ENCODE measurements at regions not wholly inside any gene's neighbourhood (a gene's known extent, or its start where the extent isn't known, plus 50 kb on each side); places are given as distances from the start of the nearest gene placed in this dataset.

DNA sequence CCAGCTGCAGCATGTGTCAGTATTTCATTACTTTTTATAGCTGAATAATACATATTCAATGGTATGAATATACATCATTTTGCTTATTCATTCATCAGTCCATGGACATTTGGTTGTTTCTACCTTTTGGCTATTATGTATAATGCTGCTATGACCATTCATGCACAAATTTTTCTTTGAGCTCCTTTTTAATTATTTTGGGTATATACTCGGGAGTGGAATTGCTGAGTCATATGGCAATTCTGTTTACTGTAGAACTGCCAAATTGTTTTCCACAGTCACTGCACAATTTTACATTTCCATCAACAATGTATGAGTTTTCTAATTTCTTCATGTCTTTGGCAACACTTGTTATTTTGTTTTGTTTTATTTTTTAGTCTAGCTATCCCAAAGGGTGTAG lies 405.9 kb upstream of the PITX2 start:
- no peak overlapping the region for H3K27ac ChIP-seq (ENCODE audit: low read length)

GRCh38 chr4:111031001-111031579 lies 408.2 kb upstream of the PITX2 start:
- Histone ChIP-seq H3K27me3 (ENCODE audit: insufficient read depth, low read depth, low read length) (no peaks in the 10 kb centered on the region), H3K9me2 (ENCODE audit: insufficient read depth, low read length) (no peaks in the 10 kb centered on the region), H3K4me2 (ENCODE audit: low read length) (no peak overlapping the region), H3K4me3 (ENCODE audit: low read length) (no peak overlapping the region), H4K20me1 (ENCODE audit: insufficient read depth) (no peaks in the 10 kb centered on the region), H3K9me3 (ENCODE audit: low read length) (no peaks in the 10 kb centered on the region), H3K27ac (ENCODE audit: low read length) (no peak overlapping the region), H3K36me3 (ENCODE audit: insufficient read depth, low read length) (no peaks in the 10 kb centered on the region), H3K9ac (ENCODE audit: low read length) (no peak overlapping the region), H3K79me2 (replicated peaks; ENCODE audit: insufficient read depth, low read length) (no peaks in the 10 kb centered on the region), H3F3A (ENCODE audit: insufficient read depth, low read length, poor library complexity, severe bottlenecking) (no peaks in the 10 kb centered on the region), H2AFZ (ENCODE audit: low read depth, low read length) (no peak overlapping the region)
- no peak for TF ChIP-seq TAF1 (IDR thresholded peaks at IDR 0.05; ENCODE audit: low read depth)
- no peak for TF ChIP-seq EZH2 (IDR thresholded peaks at IDR 0.05; ENCODE audit: borderline replicate concordance, insufficient read depth, low read length, poor library complexity, severe bottlenecking)

More for the DNA sequence above, 405.9 kb upstream of the PITX2 start:
- Histone ChIP-seq H2AFZ (ENCODE audit: low read depth, low read length) (no peak overlapping the region), H4K20me1 (ENCODE audit: insufficient read depth) (no peaks in the 10 kb centered on the region), H3F3A (ENCODE audit: insufficient read depth, low read length, poor library complexity, severe bottlenecking) (no peaks in the 10 kb centered on the region), H3K9ac (ENCODE audit: low read length) (no peak overlapping the region), H3K9me2 (ENCODE audit: insufficient read depth, low read length) (no peaks in the 10 kb centered on the region), H3K4me3 (ENCODE audit: low read length) (no peak overlapping the region), H3K27me3 (ENCODE audit: insufficient read depth, low read depth, low read length) (no peaks in the 10 kb centered on the region), H3K9me3 (ENCODE audit: low read length) (no peaks in the 10 kb centered on the region), H3K79me2 (replicated peaks; ENCODE audit: insufficient read depth, low read length) (no peaks in the 10 kb centered on the region), H3K4me2 (ENCODE audit: low read length) (no peak overlapping the region), H3K36me3 (ENCODE audit: insufficient read depth, low read length) (no peaks in the 10 kb centered on the region)
- TF ChIP-seq TAF1 (IDR thresholded peaks at IDR 0.05; ENCODE audit: low read depth) (no peak), REST (IDR thresholded peaks at IDR 0.05; ENCODE audit: borderline replicate concordance) (no peak), POLR2AphosphoS5 (IDR thresholded peaks at IDR 0.05) (no peak), CTCF (IDR thresholded peaks at IDR 0.05; ENCODE audit: poor library complexity, severe bottlenecking) (no peak), EZH2 (IDR thresholded peaks at IDR 0.05; ENCODE audit: borderline replicate concordance, insufficient read depth, low read length, poor library complexity, severe bottlenecking) (no peak), MXI1 (conservative IDR thresholded peaks at IDR 0.05; ENCODE audit: poor library complexity, severe bottlenecking) (no peak), SMC3 (conservative IDR thresholded peaks at IDR 0.05; ENCODE audit: poor library complexity) (no peak), RAD21 (conservative IDR thresholded peaks at IDR 0.05) (no peak), EP300 (conservative IDR thresholded peaks at IDR 0.05; ENCODE audit: poor library complexity, severe bottlenecking) (no peak)
